ENCODE measurements at regions not wholly inside any gene's neighbourhood (a gene's known extent, or its start where the extent isn't known, plus 50 kb on each side); places are given as distances from the start of the nearest gene placed in this dataset.

GRCh38 chr13:87887459-87888123 lies 216.4 kb downstream of the SLITRK5 start:
- TF ChIP-seq, protein P1, sequence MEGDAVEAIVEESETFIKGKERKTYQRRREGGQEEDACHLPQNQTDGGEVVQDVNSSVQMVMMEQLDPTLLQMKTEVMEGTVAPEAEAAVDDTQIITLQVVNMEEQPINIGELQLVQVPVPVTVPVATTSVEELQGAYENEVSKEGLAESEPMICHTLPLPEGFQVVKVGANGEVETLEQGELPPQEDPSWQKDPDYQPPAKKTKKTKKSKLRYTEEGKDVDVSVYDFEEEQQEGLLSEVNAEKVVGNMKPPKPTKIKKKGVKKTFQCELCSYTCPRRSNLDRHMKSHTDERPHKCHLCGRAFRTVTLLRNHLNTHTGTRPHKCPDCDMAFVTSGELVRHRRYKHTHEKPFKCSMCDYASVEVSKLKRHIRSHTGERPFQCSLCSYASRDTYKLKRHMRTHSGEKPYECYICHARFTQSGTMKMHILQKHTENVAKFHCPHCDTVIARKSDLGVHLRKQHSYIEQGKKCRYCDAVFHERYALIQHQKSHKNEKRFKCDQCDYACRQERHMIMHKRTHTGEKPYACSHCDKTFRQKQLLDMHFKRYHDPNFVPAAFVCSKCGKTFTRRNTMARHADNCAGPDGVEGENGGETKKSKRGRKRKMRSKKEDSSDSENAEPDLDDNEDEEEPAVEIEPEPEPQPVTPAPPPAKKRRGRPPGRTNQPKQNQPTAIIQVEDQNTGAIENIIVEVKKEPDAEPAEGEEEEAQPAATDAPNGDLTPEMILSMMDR (IDR thresholded peaks at IDR 0.05; ENCODE audit: poor library complexity), result no peak
- TF ChIP-seq EZH2phosphoT487 (IDR thresholded peaks at IDR 0.05; ENCODE audit: low read depth, severe bottlenecking, unreplicated experiment) (no peak), EZH2 (IDR thresholded peaks at IDR 0.05; ENCODE audit: borderline replicate concordance) (no peak)
- no peak overlapping the region for H2AFZ ChIP-seq

GRCh38 chr13:87889254-87889653 lies 218.1 kb downstream of the SLITRK5 start:
- WGBS (ENCODE audit: low lambda C conversion rate, missing lambda C conversion rate), result 59% methylated on average over 2 of the region's 2 CpGs
- no peak overlapping the region for H2AFZ ChIP-seq
- no peak overlapping the region for H3K4me3 ChIP-seq
- H3K4me1 ChIP-seq (ENCODE audit: insufficient read depth), result no peaks in the 10 kb centered on the region
- no peak overlapping the region for H3K4me2 ChIP-seq
- H3K27me3 ChIP-seq, result no peaks in the 10 kb centered on the region
- no peaks in the 10 kb centered on the region for H3K9me3 ChIP-seq (ENCODE audit: low read depth)
- TF ChIP-seq EZH2 (IDR thresholded peaks at IDR 0.05; ENCODE audit: borderline replicate concordance), result no peak
- TF ChIP-seq, protein P1 (IDR thresholded peaks at IDR 0.05; ENCODE audit: poor library complexity), result no peak
- no peak for TF ChIP-seq EZH2phosphoT487 (IDR thresholded peaks at IDR 0.05; ENCODE audit: low read depth, severe bottlenecking, unreplicated experiment)
- DNase-seq (ENCODE audit: low spot score), result no peak
- H3K27ac ChIP-seq, result no peak overlapping the region
- no peaks in the 10 kb centered on the region for H4K20me1 ChIP-seq (ENCODE audit: insufficient read depth, poor library complexity, severe bottlenecking)
- no peaks in the 10 kb centered on the region for H3K9me2 ChIP-seq (replicated peaks; ENCODE audit: insufficient read depth)
- H3K79me2 ChIP-seq, result no peaks in the 10 kb centered on the region
- no peaks in the 10 kb centered on the region for H3K36me3 ChIP-seq (replicated peaks; ENCODE audit: insufficient read depth, low read depth)

More at GRCh38 chr13:87887459-87888123, 216.4 kb downstream of the SLITRK5 start:
- no peak for DNase-seq (ENCODE audit: low spot score)
- Histone ChIP-seq H4K20me1 (ENCODE audit: insufficient read depth, poor library complexity, severe bottlenecking) (no peaks in the 10 kb centered on the region), H3K27me3 (no peaks in the 10 kb centered on the region), H3K4me3 (no peak overlapping the region), H3K4me2 (no peak overlapping the region), H3K9me3 (ENCODE audit: low read depth) (no peaks in the 10 kb centered on the region), H3K9me2 (replicated peaks; ENCODE audit: insufficient read depth) (no peaks in the 10 kb centered on the region), H3K27ac (no peak overlapping the region), H3K79me2 (no peaks in the 10 kb centered on the region), H3K36me3 (replicated peaks; ENCODE audit: insufficient read depth, low read depth) (no peaks in the 10 kb centered on the region), H3K4me1 (ENCODE audit: insufficient read depth) (no peaks in the 10 kb centered on the region)
- WGBS (ENCODE audit: low lambda C conversion rate, missing lambda C conversion rate), result 87% methylated on average over 6 of the region's 6 CpGs

- Histone ChIP-seq H3K9me2 (replicated peaks; ENCODE audit: insufficient read depth) (no peaks in the 10 kb centered on the region), H2AFZ (no peak overlapping the region), H3K36me3 (replicated peaks; ENCODE audit: insufficient read depth, low read depth) (no peaks in the 10 kb centered on the region), H3K4me3 (no peak overlapping the region), H3K27me3 (no peaks in the 10 kb centered on the region), H3K79me2 (no peaks in the 10 kb centered on the region), H4K20me1 (ENCODE audit: insufficient read depth, poor library complexity, severe bottlenecking) (no peaks in the 10 kb centered on the region), H3K4me1 (ENCODE audit: insufficient read depth) (no peaks in the 10 kb centered on the region), H3K9me3 (ENCODE audit: low read depth) (no peaks in the 10 kb centered on the region), H3K27ac (no peak overlapping the region), H3K4me2 (no peak overlapping the region)
- TF ChIP-seq, protein P1 (IDR thresholded peaks at IDR 0.05; ENCODE audit: poor library complexity), result no peak
- TF ChIP-seq EZH2 (IDR thresholded peaks at IDR 0.05; ENCODE audit: borderline replicate concordance) (no peak), EZH2phosphoT487 (IDR thresholded peaks at IDR 0.05; ENCODE audit: low read depth, severe bottlenecking, unreplicated experiment) (no peak)
- DNase-seq (ENCODE audit: low spot score), result no peak
Observed at GRCh38 chr13:87893186-87893585, 222.0 kb downstream of the SLITRK5 start.
